GM21717 (cell line): ENCODE measurements at regions not wholly inside any gene's neighbourhood (a gene's known extent, or its start where the extent isn't known, plus 50 kb on each side); places are given as distances from the start of the nearest gene placed in this dataset.
"Not testable (repeated sequence)": the region's sequence is repeated elsewhere in the genome, so short reads cannot be mapped to it uniquely, and the experiment has no call there.

Experiments used
- ATAC-seq: cut with Tn5 transposase; IDR thresholded peaks from one replicate; pipeline ENCODE4 v1.9.1; 2021; ENCODE audit warnings: mild to moderate bottlenecking, moderate library complexity; ENCODE audit not compliant: unreplicated experiment

DNA sequence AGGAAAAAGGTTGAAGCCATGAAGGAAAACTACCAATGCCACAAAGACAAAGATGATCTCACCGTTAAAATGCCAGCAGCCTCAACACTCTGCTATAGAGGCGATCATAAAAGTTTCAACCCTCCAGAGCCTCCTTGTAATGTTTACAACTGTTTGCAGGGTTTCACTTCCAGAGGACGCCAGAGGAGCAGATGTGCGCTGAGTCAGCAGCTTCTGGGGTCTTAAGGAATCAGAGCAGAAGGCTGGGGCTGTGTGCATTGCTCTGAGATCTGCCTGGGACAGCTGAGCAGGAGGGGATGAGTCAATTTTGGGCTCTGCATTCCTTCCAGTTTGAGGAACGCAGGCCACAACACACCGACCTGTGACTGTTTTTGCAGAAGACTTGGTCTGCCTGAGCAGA lies 98.3 kb downstream of the TMEM130 start:
- no peak for ATAC-seq

DNA sequence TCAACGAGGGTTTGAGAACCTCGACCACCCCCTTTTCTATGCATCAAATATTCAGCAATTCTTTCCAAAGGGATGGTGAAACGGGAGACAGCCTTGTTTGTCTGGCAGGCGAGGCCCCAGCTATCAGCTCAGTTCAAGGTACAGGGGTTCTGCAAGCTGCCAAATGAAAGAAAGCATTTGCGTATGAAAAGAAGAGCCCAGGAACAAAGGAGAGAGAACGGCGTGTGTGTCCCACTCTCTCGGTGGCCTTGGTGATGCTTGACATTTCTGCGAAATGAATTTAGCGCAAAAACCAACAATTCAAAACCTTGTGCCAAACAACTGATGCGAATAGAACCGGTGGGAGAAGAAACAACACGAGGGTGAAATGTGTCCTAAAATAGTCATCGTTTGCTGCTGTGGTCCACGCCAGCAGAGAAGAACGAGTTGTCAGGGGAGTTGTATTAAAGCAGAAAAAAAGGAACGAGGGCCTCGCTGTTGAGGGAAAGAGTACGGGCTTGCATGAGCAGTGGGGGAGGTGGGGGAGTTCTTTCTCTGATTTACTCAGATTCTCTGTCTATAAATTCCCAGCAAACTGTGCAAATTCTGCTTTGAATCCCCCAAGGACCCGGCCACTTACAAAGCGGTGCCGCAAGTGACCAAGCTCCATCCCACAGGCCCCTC lies 97.7 kb downstream of the TMEM130 start:
- ATAC-seq: no peak

DNA sequence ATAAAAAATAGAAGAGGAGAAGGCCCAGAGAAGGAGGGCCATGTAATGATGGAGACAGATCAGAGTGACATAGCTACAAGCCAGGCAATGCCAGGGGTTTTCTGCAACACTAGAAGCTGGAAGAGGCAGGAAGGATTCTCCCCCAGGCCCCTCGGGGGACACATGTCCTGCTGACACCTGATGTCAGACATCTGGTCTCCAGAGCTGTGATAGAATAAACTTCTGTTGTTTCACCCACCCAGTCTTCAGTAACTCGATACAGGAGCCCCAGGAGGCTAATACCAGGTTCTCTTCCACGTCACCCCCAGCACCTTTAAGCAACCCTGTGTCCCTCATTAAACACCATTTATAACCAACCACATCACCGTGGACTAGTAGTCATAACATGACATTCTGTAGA lies 94.9 kb downstream of the TMEM130 start:
- ATAC-seq: no peak

DNA sequence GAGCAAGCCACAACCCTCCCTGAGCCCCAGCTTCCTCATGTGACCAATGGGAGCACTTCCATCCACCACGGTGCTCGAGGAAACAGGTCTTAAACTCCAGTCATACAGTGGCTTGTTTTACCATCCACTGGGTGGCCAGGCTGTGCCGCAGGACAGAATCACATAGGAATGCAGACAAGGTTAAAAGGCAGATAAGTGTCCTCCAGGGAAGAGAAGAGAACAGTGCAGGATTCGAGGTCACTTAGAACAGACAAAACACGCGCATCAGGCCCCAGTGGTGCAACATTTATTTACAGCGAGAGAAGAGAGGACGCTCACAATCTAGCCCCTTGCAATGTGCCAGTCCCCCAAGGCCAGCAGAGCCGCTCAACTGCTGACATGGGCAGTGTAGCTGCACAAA lies 92.8 kb downstream of the TMEM130 start:
- no peak for ATAC-seq

DNA sequence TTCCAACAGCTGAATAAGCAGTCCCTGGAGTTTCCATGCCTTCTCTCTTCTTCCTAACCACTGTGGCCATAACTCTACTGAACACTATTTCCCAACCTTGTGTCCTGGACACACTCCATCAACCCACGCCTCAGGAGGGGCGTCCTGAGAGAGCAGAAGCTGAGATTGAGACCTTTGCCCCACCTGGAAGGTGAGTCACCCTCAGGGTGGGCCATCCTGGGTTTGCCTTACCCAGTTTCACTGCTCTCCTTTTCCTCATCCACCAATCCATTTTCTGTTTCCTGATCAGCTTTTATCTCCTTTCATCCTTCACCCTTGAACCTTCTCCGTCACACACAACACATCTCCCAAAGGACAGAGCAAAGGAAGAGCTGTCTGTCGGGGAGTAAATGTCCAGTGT lies 91.4 kb downstream of the TMEM130 start:
- no peak for ATAC-seq

DNA sequence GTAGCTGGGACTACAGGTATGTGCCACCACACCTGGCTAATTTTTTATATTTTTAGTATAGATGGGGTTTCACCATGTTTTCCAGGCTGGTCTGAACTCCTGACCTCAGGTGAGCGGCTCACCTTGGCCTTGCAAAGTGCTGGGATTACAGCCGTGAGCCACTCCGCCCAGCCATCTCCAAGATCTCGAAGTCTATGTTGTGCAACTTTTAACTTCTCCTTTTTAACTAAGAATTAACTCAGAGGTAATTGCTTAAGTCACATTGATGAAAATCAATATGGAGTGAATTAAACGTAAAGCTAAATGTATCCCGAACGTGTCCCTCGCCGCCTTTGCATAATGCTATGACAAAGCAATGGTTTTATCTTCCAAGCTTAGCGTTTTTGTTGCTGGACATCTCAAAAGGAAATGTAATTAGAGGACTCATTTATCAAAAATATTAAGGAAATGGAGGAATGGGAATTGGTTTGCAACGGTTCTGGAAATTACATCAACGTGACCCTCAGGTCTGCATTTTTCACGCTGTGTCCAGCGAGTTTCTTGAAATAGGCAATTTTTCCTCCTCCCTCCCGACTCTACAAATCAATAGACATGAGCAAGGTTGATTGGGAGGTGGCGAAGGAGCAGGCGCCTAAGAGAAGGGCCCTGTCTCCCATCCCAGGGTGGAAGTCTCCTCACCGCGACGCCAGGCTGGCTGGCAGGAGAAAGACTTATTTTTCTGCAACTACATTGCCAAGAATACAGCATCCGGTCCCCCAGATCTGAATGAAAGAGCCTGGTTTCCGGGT lies 89.8 kb downstream of the TMEM130 start:
- no peak for ATAC-seq

DNA sequence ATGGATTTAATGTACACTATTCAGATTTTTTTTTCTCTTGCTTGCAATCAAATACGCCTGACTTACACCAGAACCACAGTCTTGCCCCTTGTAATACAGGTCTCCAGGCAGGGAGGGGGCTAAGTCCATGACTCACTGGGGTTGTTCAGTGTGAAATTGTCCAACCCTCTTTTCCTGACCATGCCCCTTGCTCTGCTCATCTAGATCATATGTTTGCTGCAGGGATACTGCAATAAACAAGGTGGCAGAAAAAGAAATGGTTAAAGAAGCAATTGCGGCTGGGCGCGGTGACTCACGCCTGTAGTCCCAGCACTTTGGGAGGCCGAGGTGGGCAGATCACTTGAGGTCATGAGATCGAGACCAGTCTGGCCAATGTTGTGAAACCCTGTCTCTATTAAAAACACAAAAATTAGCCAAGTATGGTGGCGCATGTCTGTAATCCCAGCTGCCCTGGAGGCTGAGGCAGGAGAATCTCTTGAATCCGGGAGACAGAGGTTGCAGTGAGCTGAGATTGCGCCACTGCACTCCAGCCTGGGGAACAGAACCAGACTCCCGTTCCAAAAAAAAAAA lies 85.5 kb downstream of the TMEM130 start:
- no peak for ATAC-seq

DNA sequence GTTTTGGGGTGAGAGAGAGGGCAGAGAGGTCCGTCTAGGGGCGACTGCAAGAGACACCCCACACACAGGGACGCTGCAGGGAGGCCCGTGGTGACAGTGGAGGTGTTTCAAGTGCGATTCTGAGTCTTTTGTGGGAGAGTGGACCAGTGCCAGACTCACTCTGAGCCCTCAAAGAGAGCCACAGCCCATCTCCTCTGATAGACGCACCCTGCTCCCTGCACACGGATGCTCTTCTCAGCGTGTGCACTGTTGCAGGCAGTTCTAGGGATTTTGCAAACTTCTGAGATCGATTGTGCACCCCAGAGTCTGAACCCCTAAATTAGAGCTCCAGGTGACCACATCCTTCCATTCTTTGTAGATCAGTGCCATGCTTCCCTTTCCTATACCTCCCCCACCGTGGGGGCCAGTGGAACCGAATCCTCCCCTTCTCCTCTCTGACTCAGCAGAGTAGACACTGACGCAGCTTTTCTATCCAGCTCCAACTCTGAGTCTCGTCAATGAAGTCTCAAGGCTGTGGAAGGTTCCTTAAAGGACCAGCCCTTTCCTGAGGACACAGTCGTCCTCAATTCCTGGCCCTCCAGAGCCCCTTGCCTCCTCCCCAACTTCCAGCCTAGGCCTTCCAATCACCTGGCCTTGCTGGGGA lies 83.8 kb downstream of the TMEM130 start:
- ATAC-seq: no peak

DNA sequence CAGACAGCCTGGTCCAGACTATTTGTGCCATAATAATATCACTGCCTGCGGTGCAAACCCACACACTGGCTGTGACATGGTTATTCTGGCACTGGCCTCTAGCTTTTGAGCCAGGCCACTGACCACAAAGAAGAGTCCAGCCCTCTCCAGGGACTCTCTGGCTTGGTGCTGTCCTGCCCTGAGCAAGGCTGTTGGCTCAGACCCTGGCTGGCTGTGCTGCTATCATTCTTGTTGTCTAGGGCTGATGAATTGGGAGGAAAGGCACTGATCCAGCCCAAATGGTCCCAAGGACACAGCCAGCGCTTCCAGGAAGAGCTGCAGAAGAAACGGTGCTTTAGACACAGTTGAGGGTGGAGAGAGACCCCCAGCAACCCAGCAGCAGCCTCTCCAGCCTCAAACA lies 80.8 kb downstream of the TMEM130 start:
- ATAC-seq: no peak

DNA sequence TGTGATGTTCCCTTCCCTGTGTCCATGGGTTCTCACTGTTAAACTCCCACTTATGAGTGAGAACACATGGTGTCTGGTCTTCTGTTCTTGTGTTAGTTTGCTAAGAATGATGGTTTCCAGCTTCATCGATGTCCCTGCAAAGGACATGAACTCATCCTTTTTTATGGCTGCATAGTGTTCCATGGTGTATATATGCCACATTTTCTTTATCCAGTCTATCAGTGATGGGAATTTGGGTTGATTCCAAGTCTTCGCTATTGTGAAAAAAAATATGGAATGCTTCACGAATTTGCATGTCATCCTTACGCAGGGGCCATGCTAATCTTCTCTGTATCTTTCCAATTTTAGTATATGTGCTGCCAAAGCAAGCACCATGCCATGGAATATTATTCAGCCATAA lies 75.4 kb downstream of the TMEM130 start:
- ATAC-seq: not testable (repeated sequence)

DNA sequence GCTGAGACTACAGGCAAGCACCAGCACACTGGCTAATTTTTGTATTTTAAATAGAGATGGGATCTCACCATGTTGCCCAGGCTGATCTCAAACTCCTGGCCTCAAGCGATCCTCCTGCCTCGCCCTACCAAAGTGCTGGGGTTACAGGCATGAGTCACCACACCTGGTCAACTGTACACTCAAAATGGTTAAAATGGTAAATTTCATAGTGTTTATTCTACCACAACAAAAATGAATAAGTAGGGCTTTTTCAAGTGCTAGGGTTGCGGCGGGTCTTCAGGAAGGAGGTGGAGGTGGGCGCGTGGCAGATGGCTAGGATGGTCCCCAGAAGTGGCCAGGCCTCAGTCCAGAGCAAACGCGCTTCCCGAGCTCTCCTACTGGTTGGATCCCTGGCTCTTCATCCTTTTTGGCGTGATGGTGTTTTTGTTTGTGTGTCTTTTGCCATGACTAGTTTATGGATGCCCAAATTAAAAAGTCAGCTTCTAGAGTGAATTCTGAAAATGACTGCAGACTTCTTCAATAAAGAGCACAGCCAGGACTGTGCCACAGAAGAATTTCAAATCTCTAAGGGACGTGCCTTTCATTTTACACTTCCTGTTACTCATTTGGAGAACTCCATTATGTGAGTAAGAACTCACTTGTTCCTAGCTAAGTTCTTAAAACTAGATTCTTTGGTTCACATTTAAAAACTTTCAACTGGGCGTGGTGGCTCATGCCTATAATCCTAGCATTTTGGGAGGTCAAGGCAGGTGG lies 73.9 kb downstream of the TMEM130 start:
- ATAC-seq: peak; percentile 86
